Astrocyte (in vitro differentiated cells and primary cell): ENCODE measurements at regions not wholly inside any gene's neighbourhood (a gene's known extent, or its start where the extent isn't known, plus 50 kb on each side); places are given as distances from the start of the nearest gene placed in this dataset.

Experiments used
- DNase-seq: peaks from one replicate; pipeline ENCODE4 v3.0.0-alpha.2; 2010; ENCODE audit warnings: low read depth
- FAIRE-seq: peaks from 2 replicates; lab custom pipeline; 2011; peaks lifted over from hg19 to GRCh38; lab: Jason Lieb, UNC
- H2AFZ ChIP-seq: 2 replicates; pipeline ENCODE4 v1.6.0; 2012; ENCODE audit warnings: low read depth, low read length, inconsistent platforms
- H3K27ac ChIP-seq: 2 replicates; pipeline ENCODE4 v1.5.1; 2011; ENCODE audit warnings: low read depth, low read length, inconsistent platforms
- H3K27me3 ChIP-seq: 2 replicates; pipeline ENCODE4 v1.6.0; 2011; ENCODE audit warnings: low read length, inconsistent platforms; ENCODE audit not compliant: insufficient read depth
- H3K36me3 ChIP-seq: 2 replicates; pipeline ENCODE4 v1.5.1; 2011; ENCODE audit warnings: low read length, inconsistent platforms; ENCODE audit not compliant: insufficient read depth
- H3K4me1 ChIP-seq: 2 replicates; pipeline ENCODE4 v1.5.1; 2011; ENCODE audit warnings: low read length, inconsistent platforms; ENCODE audit not compliant: insufficient read depth
- H3K4me2 ChIP-seq: 2 replicates; pipeline ENCODE4 v1.6.0; 2012; ENCODE audit warnings: low read length, inconsistent platforms
- H3K4me3 ChIP-seq: 2 replicates; pipeline ENCODE4 v1.5.1; 2011; ENCODE audit warnings: low read depth, mild to moderate bottlenecking, low read length, inconsistent platforms; ENCODE audit not compliant: insufficient read depth
- H3K79me2 ChIP-seq: 2 replicates; pipeline ENCODE4 v1.6.0; 2012; ENCODE audit warnings: mild to moderate bottlenecking, low read length, inconsistent platforms; ENCODE audit not compliant: insufficient read depth
- H3K9ac ChIP-seq: 2 replicates; pipeline ENCODE4 v1.6.0; 2012; ENCODE audit warnings: mild to moderate bottlenecking, low read length, inconsistent platforms
- H3K9me3 ChIP-seq: 2 replicates; pipeline ENCODE4 v1.5.1; 2012; ENCODE audit warnings: low read depth, mild to moderate bottlenecking, low read length, inconsistent platforms; ENCODE audit not compliant: insufficient read depth
- H4K20me1 ChIP-seq: 2 replicates; pipeline ENCODE4 v1.6.0; 2012; ENCODE audit warnings: low read length, inconsistent platforms; ENCODE audit not compliant: insufficient read depth
- H3K27ac Mint-ChIP-seq: one replicate; pipeline ENCODE4 v1.8.0; 2021; ENCODE audit warnings: mild to moderate bottlenecking, mixed read lengths; ENCODE audit not compliant: unreplicated experiment
- H3K27me3 Mint-ChIP-seq: one replicate; pipeline ENCODE4 v1.8.0; 2021; ENCODE audit warnings: low read depth, mixed read lengths; ENCODE audit not compliant: unreplicated experiment
- H3K36me3 Mint-ChIP-seq: one replicate; pipeline ENCODE4 v1.8.0; 2021; ENCODE audit warnings: low read depth, mixed read lengths; ENCODE audit not compliant: unreplicated experiment
- H3K4me1 Mint-ChIP-seq: one replicate; pipeline ENCODE4 v1.8.0; 2021; ENCODE audit warnings: low read depth, mixed read lengths; ENCODE audit not compliant: unreplicated experiment
- H3K4me3 Mint-ChIP-seq: one replicate; pipeline ENCODE4 v1.8.0; 2021; ENCODE audit warnings: mild to moderate bottlenecking, moderate library complexity, mixed read lengths; ENCODE audit not compliant: unreplicated experiment
- H3K9me3 Mint-ChIP-seq: one replicate; pipeline ENCODE4 v1.8.0; 2021; ENCODE audit warnings: mild to moderate bottlenecking, mixed read lengths; ENCODE audit not compliant: unreplicated experiment
- CTCF ChIP-seq: IDR thresholded peaks from 2 replicates; pipeline ENCODE4 v1.5.1; 2011; ENCODE audit warnings: low read depth, mild to moderate bottlenecking, inconsistent platforms, low read length, moderate library complexity; ENCODE audit not compliant: insufficient read depth
- EZH2 ChIP-seq: IDR thresholded peaks from 2 replicates; pipeline ENCODE4 v1.6.1; 2012; ENCODE audit warnings: mild to moderate bottlenecking, low read length, inconsistent platforms; ENCODE audit not compliant: insufficient read depth

- Mint-ChIP-seq H3K9me3 (no peaks in the 10 kb centered on the region), H3K4me1 (peaks cover 7% of the 10 kb centered on the region), H3K27me3 (no peaks in the 10 kb centered on the region), H3K27ac (no peak overlapping the region), H3K36me3 (no peaks in the 10 kb centered on the region), H3K4me3 (no peak overlapping the region)
- Histone ChIP-seq H3K4me3 (no peak overlapping the region), H3K4me1 (peaks cover 16% of the 10 kb centered on the region), H3K27me3 (no peaks in the 10 kb centered on the region), H3K9me3 (no peaks in the 10 kb centered on the region), H3K36me3 (no peaks in the 10 kb centered on the region), H3K27ac (peak overlapping the region; percentile 51), H3K79me2 (no peaks in the 10 kb centered on the region), H3K9ac (no peak overlapping the region), H4K20me1 (no peaks in the 10 kb centered on the region), H3K4me2 (peak overlapping the region; percentile 52), H2AFZ (no peak overlapping the region)
- peak; percentile 58 for DNase-seq
- TF ChIP-seq EZH2 = no peak
- TF ChIP-seq CTCF = no peak
- FAIRE-seq = peak; percentile 23
These were observed 476.9 kb downstream of the ZNF385D start for GRCh38 chr3:21274079-21274571.

- Mint-ChIP-seq H3K9me3 (no peaks in the 10 kb centered on the region), H3K4me3 (no peak overlapping the region)
These were observed 477.6 kb downstream of the ZNF385D start for GRCh38 chr3:21273259-21274025.

More at GRCh38 chr3:21273259-21274025, 477.6 kb downstream of the ZNF385D start:
- Histone ChIP-seq H3K4me1 (peaks cover 16% of the 10 kb centered on the region), H2AFZ (peak overlapping the region; percentile 15), H3K9ac (peak overlapping the region; percentile 15), H3K4me3 (no peak overlapping the region), H4K20me1 (no peaks in the 10 kb centered on the region), H3K4me2 (peak overlapping the region; percentile 52), H3K9me3 (no peaks in the 10 kb centered on the region), H3K27me3 (no peaks in the 10 kb centered on the region), H3K36me3 (no peaks in the 10 kb centered on the region), H3K79me2 (no peaks in the 10 kb centered on the region), H3K27ac (peak overlapping the region; percentile 51)
- no peak overlapping the region for H3K27ac Mint-ChIP-seq
- H3K27me3 Mint-ChIP-seq = no peaks in the 10 kb centered on the region
- TF ChIP-seq CTCF = no peak
- TF ChIP-seq EZH2 = no peak
- no peaks in the 10 kb centered on the region for H3K36me3 Mint-ChIP-seq
- peak; percentile 72 for DNase-seq
- H3K4me1 Mint-ChIP-seq = peaks cover 7% of the 10 kb centered on the region
- FAIRE-seq = peak; percentile 84
